Natural killer cell (primary cell): ENCODE measurements at regions not wholly inside any gene's neighbourhood (a gene's known extent, or its start where the extent isn't known, plus 50 kb on each side); places are given as distances from the start of the nearest gene placed in this dataset.

Experiments used
- ATAC-seq, 3 donors: fragments of 150-1000 bp in 2 of 3; fragments of 200-7000 bp in 1 of 3; cut with Tn5 transposase; 1 replicate in 1 of 3; 2 replicates in 2 of 3; pipeline ENCODE4 v1.10.0; 2021; ENCODE audit warnings: mild to moderate bottlenecking in 2 of 3, moderate library complexity in 2 of 3
- DNase-seq, 2 donors: peaks; one replicate each; pipeline versions ENCODE4 v3.0.0 to v3.0.0-alpha.2; 2013 to 2021; ENCODE audit warnings: mixed read lengths in 1 of 2
- H3K27ac ChIP-seq: one replicate; pipeline ENCODE4 v1.5.1; 2013; ENCODE audit warnings: mild to moderate bottlenecking, low read length
- H3K27me3 ChIP-seq: one replicate; pipeline ENCODE4 v1.6.1; 2013; ENCODE audit warnings: low read length; ENCODE audit not compliant: control insufficient read depth, insufficient read depth
- H3K36me3 ChIP-seq: one replicate; pipeline ENCODE4 v1.6.1; 2013; ENCODE audit warnings: low read length; ENCODE audit not compliant: control insufficient read depth, insufficient read depth
- H3K4me1 ChIP-seq: one replicate; pipeline ENCODE4 v1.6.1; 2013; ENCODE audit warnings: low read length; ENCODE audit not compliant: control insufficient read depth, insufficient read depth
- H3K4me3 ChIP-seq: one replicate; pipeline ENCODE4 v1.5.1; 2013; ENCODE audit warnings: low read length
- H3K9me3 ChIP-seq: one replicate; pipeline ENCODE4 v1.6.1; 2013; ENCODE audit warnings: low read length; ENCODE audit not compliant: control insufficient read depth, insufficient read depth
- H3K27ac Mint-ChIP-seq, 2 donors: one replicate each; pipeline ENCODE4 v1.8.0; 2022; ENCODE audit warnings: mild to moderate bottlenecking in 2 of 2, mixed read lengths in 2 of 2, moderate library complexity in 1 of 2
- H3K27me3 Mint-ChIP-seq, 2 donors: one replicate each; pipeline ENCODE4 v1.8.0; 2022; ENCODE audit warnings: low read depth in 2 of 2, mixed read lengths in 2 of 2
- H3K36me3 Mint-ChIP-seq: one replicate; pipeline ENCODE4 v1.8.0; 2022; ENCODE audit warnings: mixed read lengths
- H3K4me1 Mint-ChIP-seq, 2 donors: one replicate each; pipeline ENCODE4 v1.8.0; 2022; ENCODE audit warnings: mixed read lengths in 2 of 2
- H3K4me3 Mint-ChIP-seq: one replicate; pipeline ENCODE4 v1.8.0; 2022; ENCODE audit warnings: mild to moderate bottlenecking, moderate library complexity, mixed read lengths
- H3K9me3 Mint-ChIP-seq, 2 donors: one replicate each; pipeline ENCODE4 v1.8.0; 2022; ENCODE audit warnings: mixed read lengths in 2 of 2
- CTCF ChIP-seq: fragments of 200-600 bp; IDR thresholded peaks from one replicate; pipeline ENCODE4 v1.8.0; 2022; ENCODE audit warnings: antibody characterized with exemption
- WGBS: methylation state at CpG from one replicate; pipeline ENCODE4 v1.1.7; 2013; ENCODE audit warnings: missing lambda C conversion rate; ENCODE audit not compliant: insufficient coverage; 5-methylcytosine and 5-hydroxymethylcytosine counted together
- intact Hi-C: fragments of 100-400 bp; cut with micrococcal nuclease; formaldehyde crosslinking; loops from one replicate; pipeline ENCODE4 v1.14.2; 2022

DNA sequence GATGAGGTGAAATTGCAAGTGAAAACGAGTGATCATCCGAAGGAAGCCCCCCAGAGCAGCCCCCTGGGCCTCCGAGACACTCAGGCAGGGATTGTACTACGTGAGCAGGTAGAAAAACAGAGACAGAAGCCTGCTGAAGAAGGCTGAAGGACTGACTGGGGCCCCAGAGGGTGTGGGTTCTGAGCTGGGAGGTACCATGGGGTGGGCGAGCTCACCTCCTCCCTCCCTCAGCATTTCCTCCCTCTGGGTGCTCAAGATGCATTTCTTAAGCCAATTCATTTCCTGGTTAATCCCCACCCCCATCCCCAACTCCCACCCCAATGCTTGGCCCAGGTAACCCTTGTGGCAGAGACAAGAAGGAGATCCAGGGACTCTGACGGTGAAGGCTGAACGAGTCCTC is 108.7 kb downstream of the BDH1 start:
- H3K27ac ChIP-seq = no peak overlapping the region
- no peaks in the 10 kb centered on the region for H3K27me3 ChIP-seq
- no peaks in the 10 kb centered on the region for H3K36me3 Mint-ChIP-seq
- H3K4me1 Mint-ChIP-seq = no peaks in the 10 kb centered on the region
- no peaks in the 10 kb centered on the region for H3K9me3 Mint-ChIP-seq
- H3K9me3 ChIP-seq = no peaks in the 10 kb centered on the region
- no peak overlapping the region for H3K4me3 Mint-ChIP-seq
- no peak for TF ChIP-seq CTCF
- no peaks in the 10 kb centered on the region for H3K4me1 ChIP-seq
- no peak overlapping the region for H3K4me3 ChIP-seq
- no peak overlapping the region for H3K27ac Mint-ChIP-seq
- no peaks in the 10 kb centered on the region for H3K36me3 ChIP-seq
- WGBS = 69% methylated on average over 7 of the region's 7 CpGs
- H3K27me3 Mint-ChIP-seq = peaks cover 8 to 28% of the 10 kb centered on the region in 2 donors
- intact Hi-C loops = no loop called here
- DNase-seq = no peak
- ATAC-seq = no peak

DNA sequence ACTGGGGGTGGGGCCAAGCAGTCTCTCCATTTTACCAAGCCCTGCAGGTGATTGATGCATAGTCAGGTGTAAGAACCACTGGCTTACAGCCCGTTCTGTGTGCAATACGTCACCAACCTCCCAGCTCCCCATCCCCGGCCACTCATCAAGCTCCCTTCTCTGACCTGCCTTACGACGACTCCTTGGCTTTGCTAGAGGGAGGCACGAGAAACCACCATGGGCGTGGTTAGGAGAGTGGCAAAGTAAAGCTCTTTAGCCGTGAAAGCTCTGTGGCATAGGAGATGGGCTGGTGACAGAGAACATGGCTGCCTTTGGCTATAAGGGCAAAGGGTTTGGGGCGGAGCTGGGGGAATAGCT is 109.1 kb downstream of the BDH1 start:
- Histone ChIP-seq H3K27ac (no peak overlapping the region), H3K36me3 (no peaks in the 10 kb centered on the region), H3K4me3 (no peak overlapping the region), H3K4me1 (no peaks in the 10 kb centered on the region), H3K27me3 (no peaks in the 10 kb centered on the region), H3K9me3 (no peaks in the 10 kb centered on the region)
- ATAC-seq = no peak
- Mint-ChIP-seq H3K27me3 (peaks cover 10 to 31% of the 10 kb centered on the region in 2 donors), H3K4me1 (no peaks in the 10 kb centered on the region), H3K36me3 (no peaks in the 10 kb centered on the region), H3K4me3 (no peak overlapping the region), H3K27ac (no peak overlapping the region), H3K9me3 (no peaks in the 10 kb centered on the region)
- DNase-seq = peak in 1 of 2 donors; percentile 17
- TF ChIP-seq CTCF = no peak
- WGBS = 88% methylated on average over 9 of the region's 9 CpGs
- intact Hi-C loops = no loop called here

DNA sequence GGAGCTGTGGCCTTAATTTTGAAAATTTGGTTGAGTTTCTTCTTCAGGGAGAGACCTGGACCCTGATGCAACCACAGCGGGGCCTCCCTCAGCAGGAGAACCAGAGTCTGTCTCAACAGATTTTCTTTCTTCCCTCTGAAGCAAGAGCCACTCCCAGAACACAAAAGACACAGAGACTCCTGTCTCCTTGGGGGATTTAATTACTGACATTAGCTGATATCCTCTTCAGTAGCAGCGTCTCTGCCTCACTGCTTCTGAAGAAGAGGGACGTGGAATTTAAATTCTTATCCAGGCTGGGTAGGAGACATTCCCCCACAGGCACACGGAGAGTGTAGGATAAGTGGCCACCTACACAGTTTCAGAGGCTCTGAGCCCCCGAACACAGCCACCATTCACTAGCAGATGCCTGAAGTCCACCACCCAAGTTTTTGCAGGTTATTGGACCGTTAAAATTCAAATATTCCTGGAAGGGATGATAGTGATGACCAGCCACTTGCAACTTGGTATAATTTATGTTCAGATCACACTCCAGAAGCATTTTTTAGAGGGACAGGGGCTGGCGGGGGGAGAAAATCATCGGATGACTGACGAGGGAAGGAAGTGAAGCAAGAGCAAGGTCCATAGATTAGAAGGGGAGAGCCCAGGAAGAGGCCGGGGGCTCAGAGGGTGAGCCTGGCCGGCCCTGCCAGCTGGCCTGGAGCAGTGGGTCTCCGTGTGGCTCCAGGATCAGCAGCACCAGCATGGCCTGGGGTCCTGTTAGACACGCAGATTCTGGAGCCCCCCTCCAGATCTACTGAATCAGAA is 109.7 kb downstream of the BDH1 start:
- Histone ChIP-seq H3K4me3 (no peak overlapping the region), H3K36me3 (no peaks in the 10 kb centered on the region), H3K9me3 (no peaks in the 10 kb centered on the region), H3K27me3 (no peaks in the 10 kb centered on the region), H3K4me1 (no peaks in the 10 kb centered on the region), H3K27ac (no peak overlapping the region)
- Mint-ChIP-seq H3K27me3 (peaks cover 14 to 37% of the 10 kb centered on the region in 2 donors), H3K27ac (no peak overlapping the region), H3K9me3 (no peaks in the 10 kb centered on the region), H3K36me3 (no peaks in the 10 kb centered on the region), H3K4me3 (no peak overlapping the region), H3K4me1 (no peaks in the 10 kb centered on the region)
- no peak for DNase-seq
- no peak for ATAC-seq
- intact Hi-C loops = no loop called here
- WGBS = 81% methylated on average over 13 of the region's 13 CpGs
- TF ChIP-seq CTCF = no peak
